Breast epithelium (tissue), 3 donors: ENCODE measurements at regions not wholly inside any gene's neighbourhood (a gene's known extent, or its start where the extent isn't known, plus 50 kb on each side); places are given as distances from the start of the nearest gene placed in this dataset.

ENCODE experiments used
- POLR2AphosphoS5 ChIP-seq, 3 donors: sonication (generic); formaldehyde crosslinking; IDR thresholded peaks; one replicate each; pipeline ENCODE4 v1.6.1; 2017; ENCODE audit warnings: antibody characterized with exemption in 3 of 3
- TF ChIP-seq, protein P1 (sequence below), 3 donors: fragments of 450-650 bp; IDR thresholded peaks; one replicate each; pipeline ENCODE4 v1.5.1; 2016 to 2017; ENCODE audit warnings: antibody characterized with exemption in 3 of 3, mild to moderate bottlenecking in 3 of 3, moderate library complexity in 3 of 3

DNA sequence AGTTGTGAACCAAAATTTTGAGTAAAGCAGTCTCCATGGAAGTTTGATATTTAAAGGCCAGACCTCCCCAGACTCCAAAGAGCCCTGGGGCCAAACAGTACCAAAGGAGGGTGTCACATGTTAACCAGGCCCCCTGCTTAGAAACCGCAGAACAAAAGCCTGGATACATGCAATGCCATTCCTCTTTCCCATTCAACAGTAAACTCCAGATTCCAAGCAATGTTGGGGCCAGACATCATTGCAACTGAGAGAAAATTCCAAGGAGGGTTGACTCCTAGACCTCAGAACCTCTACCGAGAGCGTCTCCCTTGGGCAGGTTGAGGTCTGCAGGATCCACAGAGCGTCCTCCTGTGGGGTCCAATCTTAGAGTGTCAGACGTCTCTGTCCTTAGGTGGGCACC lies 404.4 kb upstream of the SYT4 start:
- TF ChIP-seq, protein P1, sequence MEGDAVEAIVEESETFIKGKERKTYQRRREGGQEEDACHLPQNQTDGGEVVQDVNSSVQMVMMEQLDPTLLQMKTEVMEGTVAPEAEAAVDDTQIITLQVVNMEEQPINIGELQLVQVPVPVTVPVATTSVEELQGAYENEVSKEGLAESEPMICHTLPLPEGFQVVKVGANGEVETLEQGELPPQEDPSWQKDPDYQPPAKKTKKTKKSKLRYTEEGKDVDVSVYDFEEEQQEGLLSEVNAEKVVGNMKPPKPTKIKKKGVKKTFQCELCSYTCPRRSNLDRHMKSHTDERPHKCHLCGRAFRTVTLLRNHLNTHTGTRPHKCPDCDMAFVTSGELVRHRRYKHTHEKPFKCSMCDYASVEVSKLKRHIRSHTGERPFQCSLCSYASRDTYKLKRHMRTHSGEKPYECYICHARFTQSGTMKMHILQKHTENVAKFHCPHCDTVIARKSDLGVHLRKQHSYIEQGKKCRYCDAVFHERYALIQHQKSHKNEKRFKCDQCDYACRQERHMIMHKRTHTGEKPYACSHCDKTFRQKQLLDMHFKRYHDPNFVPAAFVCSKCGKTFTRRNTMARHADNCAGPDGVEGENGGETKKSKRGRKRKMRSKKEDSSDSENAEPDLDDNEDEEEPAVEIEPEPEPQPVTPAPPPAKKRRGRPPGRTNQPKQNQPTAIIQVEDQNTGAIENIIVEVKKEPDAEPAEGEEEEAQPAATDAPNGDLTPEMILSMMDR (IDR thresholded peaks at IDR 0.05), result no peak
- TF ChIP-seq POLR2AphosphoS5 (IDR thresholded peaks at IDR 0.05), result no peak
